ENCODE measurements at regions not wholly inside any gene's neighbourhood (a gene's known extent, or its start where the extent isn't known, plus 50 kb on each side); places are given as distances from the start of the nearest gene placed in this dataset.

- TF ChIP-seq POLR2A (IDR thresholded peaks at IDR 0.05) (no peak), CTCF (IDR thresholded peaks at IDR 0.05) (no peak)
Observed at GRCh38 chr7:34313289-34313688, 344.7 kb upstream of the NPSR1 start.
